AG04449 (cell line): ENCODE measurements at regions not wholly inside any gene's neighbourhood (a gene's known extent, or its start where the extent isn't known, plus 50 kb on each side); places are given as distances from the start of the nearest gene placed in this dataset.
A peak's percentile ranks its signal among the peaks of the same experiment; 100 is the strongest.

ENCODE experiments used
- CTCF ChIA-PET: fragments of 350-600 bp; formaldehyde crosslinking; extraction: SDS; loops from one replicate; lab custom pipeline; 2021; ENCODE audit warnings: antibody characterized with exemption; lab: Yijun Ruan, JAX
- POLR2A ChIA-PET: fragments of 400-600, 350-600 bp; formaldehyde crosslinking; extraction: SDS; loops from one replicate; lab custom pipeline; 2020; ENCODE audit warnings: antibody characterized with exemption, inconsistent platforms; lab: Yijun Ruan, JAX
- DNase-seq: peaks from one replicate; pipeline ENCODE4 v3.0.0-alpha.2; 2010; ENCODE audit warnings: low read depth, low spot score
- H3K4me3 ChIP-seq: 2 replicates; pipeline ENCODE4 v1.5.1; 2011; ENCODE audit warnings: low read depth, mild to moderate bottlenecking, control low read depth, low read length
- TF ChIP-seq, protein P1 (sequence below): IDR thresholded peaks from one replicate; pipeline ENCODE4 v1.5.1; 2011; ENCODE audit warnings: mild to moderate bottlenecking, moderate library complexity, low read length, control low read depth, inconsistent platforms; ENCODE audit not compliant: insufficient read depth; ENCODE audit errors: missing control alignments

DNA sequence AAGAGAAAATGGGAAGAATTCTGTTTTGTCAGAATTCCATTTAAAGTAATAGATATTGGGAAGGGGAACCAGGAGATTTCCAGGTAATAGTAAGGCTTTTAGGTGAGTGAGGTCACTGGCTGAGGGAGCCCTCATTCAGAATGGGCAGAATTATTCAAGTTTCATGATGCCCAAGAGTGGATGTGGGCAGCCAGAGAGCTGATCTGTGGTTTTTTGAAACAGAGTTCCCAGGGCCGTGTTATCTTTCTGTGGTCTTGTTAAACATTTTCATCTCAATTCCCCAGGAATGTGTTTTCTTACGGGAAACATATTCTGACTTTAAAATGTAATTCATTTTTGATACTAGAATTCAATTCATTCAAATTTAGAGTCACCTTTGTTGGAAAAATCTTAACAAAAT is 182.0 kb upstream of the AADAT start:
- DNase-seq, result no peak
- TF ChIP-seq, protein P1, sequence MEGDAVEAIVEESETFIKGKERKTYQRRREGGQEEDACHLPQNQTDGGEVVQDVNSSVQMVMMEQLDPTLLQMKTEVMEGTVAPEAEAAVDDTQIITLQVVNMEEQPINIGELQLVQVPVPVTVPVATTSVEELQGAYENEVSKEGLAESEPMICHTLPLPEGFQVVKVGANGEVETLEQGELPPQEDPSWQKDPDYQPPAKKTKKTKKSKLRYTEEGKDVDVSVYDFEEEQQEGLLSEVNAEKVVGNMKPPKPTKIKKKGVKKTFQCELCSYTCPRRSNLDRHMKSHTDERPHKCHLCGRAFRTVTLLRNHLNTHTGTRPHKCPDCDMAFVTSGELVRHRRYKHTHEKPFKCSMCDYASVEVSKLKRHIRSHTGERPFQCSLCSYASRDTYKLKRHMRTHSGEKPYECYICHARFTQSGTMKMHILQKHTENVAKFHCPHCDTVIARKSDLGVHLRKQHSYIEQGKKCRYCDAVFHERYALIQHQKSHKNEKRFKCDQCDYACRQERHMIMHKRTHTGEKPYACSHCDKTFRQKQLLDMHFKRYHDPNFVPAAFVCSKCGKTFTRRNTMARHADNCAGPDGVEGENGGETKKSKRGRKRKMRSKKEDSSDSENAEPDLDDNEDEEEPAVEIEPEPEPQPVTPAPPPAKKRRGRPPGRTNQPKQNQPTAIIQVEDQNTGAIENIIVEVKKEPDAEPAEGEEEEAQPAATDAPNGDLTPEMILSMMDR, result no peak
- CTCF ChIA-PET, result interaction anchor here (0.9 to 4.2 kb wide), 2 partner anchors 12 to 579 kb away, joined by 4 to 26 read pairs; no protein-coding TSS in a partner anchor
- H3K4me3 ChIP-seq, result no peak overlapping the region
- POLR2A ChIA-PET, result no interaction called here

- ChIA-PET CTCF (interaction anchor here (2.6 kb wide), 1 partner anchor 10 kb away, joined by 29 read pairs; no protein-coding TSS in a partner anchor), POLR2A (no interaction called here)
Measured at GRCh38 chr4:170270628-170271027, 180.9 kb upstream of the AADAT start.

DNA sequence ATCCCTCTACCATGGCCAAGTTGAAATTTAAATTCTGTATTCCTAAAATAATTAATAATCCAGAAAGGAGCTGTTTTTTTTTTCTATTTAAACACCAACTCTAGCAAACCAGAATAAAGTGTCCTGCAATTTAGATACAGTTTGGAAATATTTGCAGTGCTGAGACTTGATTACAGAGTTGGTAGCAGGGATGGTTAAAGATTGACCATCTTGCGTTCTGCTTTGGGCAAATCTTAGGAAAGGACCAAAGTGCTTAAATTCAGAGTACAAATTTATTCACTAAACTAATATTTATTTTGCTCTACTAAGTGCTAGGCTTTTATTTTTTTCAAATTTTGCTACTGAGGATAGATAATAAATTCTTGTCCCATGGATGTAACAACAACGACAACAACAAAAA is 180.2 kb upstream of the AADAT start:
- ChIA-PET POLR2A (no interaction called here), CTCF (interaction anchor here (1.1 to 2.6 kb wide), 2 partner anchors 9 to 22 kb away, joined by 5 to 29 read pairs; no protein-coding TSS in a partner anchor)
- TF ChIP-seq, protein P1, result no peak
- H3K4me3 ChIP-seq, result no peak overlapping the region
- no peak for DNase-seq

More at GRCh38 chr4:170270628-170271027, 180.9 kb upstream of the AADAT start:
- no peak for DNase-seq
- H3K4me3 ChIP-seq, result no peak overlapping the region
- TF ChIP-seq, protein P1, result no peak

DNA sequence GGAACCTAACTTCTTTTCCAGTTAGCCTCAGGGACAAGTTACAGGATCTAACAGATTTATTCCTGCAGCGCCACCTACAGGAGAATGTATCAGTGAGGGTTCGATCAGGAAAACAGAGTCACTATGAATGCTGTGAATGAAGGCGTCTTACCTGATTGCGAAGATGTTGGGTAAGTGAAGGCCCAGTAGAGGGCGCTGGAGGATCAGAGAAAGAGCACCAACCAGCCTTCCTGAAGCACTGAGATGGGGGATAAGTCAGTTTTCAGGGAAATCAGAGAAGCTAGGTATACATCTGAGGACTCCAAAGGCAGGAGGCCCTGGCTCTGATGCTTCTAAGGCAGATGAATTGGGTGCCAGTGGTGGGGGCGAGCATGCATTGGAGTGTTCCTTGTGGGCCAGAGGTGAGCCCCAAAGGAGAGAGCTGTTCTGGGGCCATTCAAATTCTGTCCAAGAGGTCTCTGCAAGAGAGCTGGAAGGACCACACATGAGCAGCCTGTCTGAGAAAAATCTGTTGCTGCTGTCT is 169.9 kb upstream of the AADAT start:
- H3K4me3 ChIP-seq, result no peak overlapping the region
- TF ChIP-seq, protein P1, result peak; percentile 83
- DNase-seq, result peak; percentile 74
- ChIA-PET CTCF (interaction anchor here (0.6 to 6.5 kb wide), 67 partner anchors 10 to 1961 kb away, joined by 3 to 154 read pairs (median 4); no protein-coding TSS in a partner anchor), POLR2A (interaction anchor here (0.6 kb wide), 1 partner anchor 132 kb away, joined by 3 read pairs; no protein-coding TSS in a partner anchor)

GRCh38 chr4:170256807-170257206 is 167.1 kb upstream of the AADAT start:
- H3K4me3 ChIP-seq, result no peak overlapping the region
- DNase-seq, result no peak
- ChIA-PET CTCF (interaction anchor here (1.0 to 6.5 kb wide), 5 partner anchors 8 to 121 kb away, joined by 3 to 105 read pairs (median 7); no protein-coding TSS in a partner anchor), POLR2A (no interaction called here)
- TF ChIP-seq, protein P1, result no peak

DNA sequence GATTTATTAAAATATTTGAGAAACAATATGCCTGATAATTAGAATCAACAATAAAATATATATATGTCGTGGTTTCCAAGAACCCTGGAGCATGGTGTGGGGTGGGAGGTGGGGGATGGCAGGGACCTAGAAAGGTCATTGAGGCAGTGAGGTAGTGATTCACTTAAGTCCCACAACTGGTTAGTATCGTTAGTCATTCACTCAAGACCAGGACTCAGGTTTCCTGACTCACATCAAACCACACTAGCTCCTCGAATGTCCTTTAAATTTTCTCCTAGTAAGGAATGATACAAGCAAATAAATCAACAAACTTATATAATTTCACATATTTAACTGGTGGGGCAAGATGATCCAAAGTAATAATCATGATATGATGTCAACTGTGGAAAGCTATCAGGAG is 158.8 kb upstream of the AADAT start:
- CTCF ChIA-PET, result interaction anchor here (0.9 to 5.9 kb wide), 4 partner anchors 9 to 50 kb away, joined by 3 to 91 read pairs (median 4); no protein-coding TSS in a partner anchor
- no peak overlapping the region for H3K4me3 ChIP-seq
- TF ChIP-seq, protein P1, result no peak
- no peak for DNase-seq
- POLR2A ChIA-PET, result no interaction called here
